ENCODE measurements at regions not wholly inside any gene's neighbourhood (a gene's known extent, or its start where the extent isn't known, plus 50 kb on each side); places are given as distances from the start of the nearest gene placed in this dataset.
A peak's percentile ranks its signal among the peaks of the same experiment; 100 is the strongest.
"Not testable (repeated sequence)": the region's sequence is repeated elsewhere in the genome, so short reads cannot be mapped to it uniquely, and the experiment has no call there.

- no peaks in the 10 kb centered on the region for H3K36me3 Mint-ChIP-seq (ENCODE audit: low read depth)
- Histone ChIP-seq H3K4me1 (ENCODE audit: control insufficient read depth, insufficient read depth, low read length) (no peaks in the 10 kb centered on the region), H3K9me3 (ENCODE audit: control insufficient read depth, low read length) (no peaks in the 10 kb centered on the region), H3K9ac (ENCODE audit: extremely low read depth, low read length, poor library complexity, severe bottlenecking) (no peak overlapping the region), H3K27ac (ENCODE audit: low read depth, low read length) (no peak overlapping the region), H3K36me3 (ENCODE audit: control insufficient read depth, insufficient read depth, low read length) (no peaks in the 10 kb centered on the region), H3K27me3 (ENCODE audit: control insufficient read depth, insufficient read depth, low read length, poor library complexity, severe bottlenecking) (no peaks in the 10 kb centered on the region), H3K4me3 (ENCODE audit: low read length) (no peak overlapping the region)
- no peaks in the 10 kb centered on the region for H3K9me3 Mint-ChIP-seq
- H3K4me1 Mint-ChIP-seq = no peaks in the 10 kb centered on the region
- DNase-seq = no peak
- H3K27ac Mint-ChIP-seq = no peak overlapping the region
- no peak for TF ChIP-seq CTCF (conservative IDR thresholded peaks at IDR 0.05)
- H3K4me3 Mint-ChIP-seq = no peak overlapping the region
- H3K27me3 Mint-ChIP-seq (ENCODE audit: insufficient read depth) = no peaks in the 10 kb centered on the region
- 87 to 100% methylated on average over 2 of the region's 3 CpGs for WGBS, 2 experiments (ENCODE audit: insufficient coverage in 1 of 2, insufficient read length in 1 of 2)
Observed at GRCh38 chr7:17411922-17412321, 113.5 kb downstream of the AHR start.

- no peak overlapping the region for H3K27ac ChIP-seq (ENCODE audit: low read depth, low read length)
- Mint-ChIP-seq H3K27ac (no peak overlapping the region), H3K4me3 (no peak overlapping the region), H3K27me3 (ENCODE audit: insufficient read depth) (no peaks in the 10 kb centered on the region), H3K36me3 (ENCODE audit: low read depth) (no peaks in the 10 kb centered on the region), H3K4me1 (no peaks in the 10 kb centered on the region), H3K9me3 (no peaks in the 10 kb centered on the region)
- TF ChIP-seq CTCF (conservative IDR thresholded peaks at IDR 0.05) = no peak
- no peaks in the 10 kb centered on the region for H3K4me1 ChIP-seq (ENCODE audit: control insufficient read depth, insufficient read depth, low read length)
- H3K9me3 ChIP-seq (ENCODE audit: control insufficient read depth, low read length) = no peaks in the 10 kb centered on the region
- DNase-seq = no peak
- 94 to 100% methylated on average over 1 of the region's 1 CpG for WGBS, 2 experiments (ENCODE audit: insufficient coverage in 1 of 2, insufficient read length in 1 of 2)
- H3K9ac ChIP-seq (ENCODE audit: extremely low read depth, low read length, poor library complexity, severe bottlenecking) = no peak overlapping the region
- H3K36me3 ChIP-seq (ENCODE audit: control insufficient read depth, insufficient read depth, low read length) = no peaks in the 10 kb centered on the region
- no peak overlapping the region for H3K4me3 ChIP-seq (ENCODE audit: low read length)
- H3K27me3 ChIP-seq (ENCODE audit: control insufficient read depth, insufficient read depth, low read length, poor library complexity, severe bottlenecking) = no peaks in the 10 kb centered on the region
Observed at GRCh38 chr7:17412883-17413282, 114.4 kb downstream of the AHR start.

GRCh38 chr7:17415955-17416354 is 117.5 kb downstream of the AHR start:
- no peaks in the 10 kb centered on the region for H3K9me3 ChIP-seq (ENCODE audit: control insufficient read depth, low read length)
- no peaks in the 10 kb centered on the region for H3K9me3 Mint-ChIP-seq
- H3K36me3 ChIP-seq (ENCODE audit: control insufficient read depth, insufficient read depth, low read length) = no peaks in the 10 kb centered on the region
- H3K4me3 ChIP-seq (ENCODE audit: low read length) = no peak overlapping the region
- H3K4me1 Mint-ChIP-seq = no peaks in the 10 kb centered on the region
- DNase-seq = no peak
- WGBS, 2 experiments (ENCODE audit: insufficient coverage in 1 of 2, insufficient read length in 1 of 2) = 96 to 100% methylated on average over 1 to 2 of the region's 2 CpGs
- no peak overlapping the region for H3K4me3 Mint-ChIP-seq
- H3K4me1 ChIP-seq (ENCODE audit: control insufficient read depth, insufficient read depth, low read length) = no peaks in the 10 kb centered on the region
- no peaks in the 10 kb centered on the region for H3K36me3 Mint-ChIP-seq (ENCODE audit: low read depth)
- H3K27ac ChIP-seq (ENCODE audit: low read depth, low read length) = no peak overlapping the region
- TF ChIP-seq CTCF (conservative IDR thresholded peaks at IDR 0.05) = no peak
- H3K27ac Mint-ChIP-seq = no peak overlapping the region
- H3K27me3 ChIP-seq (ENCODE audit: control insufficient read depth, insufficient read depth, low read length, poor library complexity, severe bottlenecking) = no peaks in the 10 kb centered on the region
- H3K27me3 Mint-ChIP-seq (ENCODE audit: insufficient read depth) = no peaks in the 10 kb centered on the region
- no peak overlapping the region for H3K9ac ChIP-seq (ENCODE audit: extremely low read depth, low read length, poor library complexity, severe bottlenecking)

DNA sequence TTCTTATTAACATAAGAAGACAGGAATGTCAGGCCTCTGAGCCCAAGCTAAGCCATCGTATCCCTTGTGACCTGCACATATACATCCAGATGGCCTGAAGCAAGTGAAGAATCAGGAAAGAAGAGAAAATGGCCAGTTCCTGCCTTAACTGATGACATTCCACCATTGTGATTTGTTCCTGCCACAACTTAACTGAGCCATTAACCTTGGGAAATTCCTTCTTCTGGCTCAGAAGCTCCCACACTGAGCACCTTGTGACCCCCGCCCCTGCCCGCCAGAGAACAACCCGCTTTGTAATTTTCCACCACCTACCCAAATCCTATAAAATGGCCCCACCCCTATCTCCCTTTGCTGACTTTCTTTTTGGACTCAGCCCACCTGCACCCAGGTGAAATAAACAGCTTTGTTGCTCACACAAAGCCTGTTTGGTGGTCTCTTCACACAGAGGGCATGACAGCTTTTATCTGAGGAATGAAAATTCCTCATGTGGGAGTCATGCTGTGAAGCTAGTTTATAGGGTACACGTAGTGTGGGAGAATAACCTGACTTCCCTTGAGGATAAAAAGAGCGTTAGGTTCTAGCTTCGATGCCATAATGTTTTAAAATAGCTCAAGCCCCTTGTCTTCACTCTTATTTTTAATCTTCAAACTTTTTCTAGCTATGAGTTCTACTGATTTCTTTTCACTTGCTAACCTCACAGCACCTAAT is 122.0 kb downstream of the AHR start:
- H3K9me3 Mint-ChIP-seq; H3K4me3 Mint-ChIP-seq; H3K9me3 ChIP-seq (ENCODE audit: control insufficient read depth, low read length); H3K4me1 ChIP-seq (ENCODE audit: control insufficient read depth, insufficient read depth, low read length); H3K27me3 Mint-ChIP-seq (ENCODE audit: insufficient read depth); H3K27ac Mint-ChIP-seq; H3K36me3 Mint-ChIP-seq (ENCODE audit: low read depth); H3K27me3 ChIP-seq (ENCODE audit: control insufficient read depth, insufficient read depth, low read length, poor library complexity, severe bottlenecking); H3K4me3 ChIP-seq (ENCODE audit: low read length); H3K36me3 ChIP-seq (ENCODE audit: control insufficient read depth, insufficient read depth, low read length); H3K4me1 Mint-ChIP-seq; H3K9ac ChIP-seq (ENCODE audit: extremely low read depth, low read length, poor library complexity, severe bottlenecking); H3K27ac ChIP-seq (ENCODE audit: low read depth, low read length): not testable (repeated sequence)
- WGBS, 2 experiments (ENCODE audit: insufficient coverage in 1 of 2, insufficient read length in 1 of 2) = 88 to 89% methylated on average over 3 to 7 of the region's 7 CpGs
- DNase-seq = peak; percentile 60

All from endodermal cell (in vitro differentiated cells).